B cell (primary cell): ENCODE measurements at regions not wholly inside any gene's neighbourhood (a gene's known extent, or its start where the extent isn't known, plus 50 kb on each side); places are given as distances from the start of the nearest gene placed in this dataset.

Experiments
- ATAC-seq: fragments of 200-7000 bp; cut with Tn5 transposase; one replicate; pipeline ENCODE4 v1.10.0; 2021; ENCODE audit warnings: low read depth, mild to moderate bottlenecking, moderate number of reproducible peaks, moderate library complexity
- CTCF ChIA-PET: fragments of 350-600 bp; sonication (Branson Sonifier 250); formaldehyde crosslinking; loops from one replicate; lab custom pipeline; 2021; ENCODE audit warnings: antibody characterized with exemption, inconsistent platforms; lab: Charles Lee
- POLR2A ChIA-PET: fragments of 350-600 bp; sonication (Branson Sonifier 250); formaldehyde crosslinking; loops from one replicate; lab custom pipeline; 2021; ENCODE audit warnings: antibody characterized with exemption; lab: Charles Lee
- DNase-seq: peaks from one replicate; pipeline ENCODE4 v3.0.0; 2013
- H2AFZ ChIP-seq: 2 replicates; pipeline ENCODE4 v1.6.1; 2012; ENCODE audit warnings: mild to moderate bottlenecking, low read depth, low read length; ENCODE audit not compliant: insufficient read depth, poor library complexity, severe bottlenecking
- H3K27ac ChIP-seq, 2 donors: 1 replicate in 1 of 2; 2 replicates in 1 of 2; pipeline ENCODE4 v1.5.1; 2012 to 2013; ENCODE audit warnings: low read length in 2 of 2, mild to moderate bottlenecking in 2 of 2, moderate library complexity in 1 of 2
- H3K27me3 ChIP-seq, 4 experiments: fragments of 200-600 bp in 1 of 4; sonication (generic) in 1 of 4; replicated peaks in 1 of 4; 1 replicate in 2 of 4; 2 replicates in 2 of 4; pipeline versions ENCODE4 v1.6.1 to v1.7.0; 2013 to 2016; ENCODE audit warnings: low read length in 3 of 4, mild to moderate bottlenecking in 2 of 4, mixed read lengths in 1 of 4, moderate library complexity in 1 of 4; ENCODE audit not compliant: insufficient read depth in 4 of 4, control insufficient read depth in 3 of 4; ENCODE audit errors: control extremely low read depth in 1 of 4
- H3K36me3 ChIP-seq, 2 experiments: replicated peaks in 1 of 2; 1 replicate in 1 of 2; 2 replicates in 1 of 2; pipeline versions ENCODE4 v1.6.1 to v1.7.1; 2013; ENCODE audit warnings: low read length in 1 of 2; ENCODE audit not compliant: insufficient read depth in 2 of 2, control insufficient read depth in 1 of 2; ENCODE audit errors: control extremely low read depth in 1 of 2, extremely low read depth in 1 of 2
- H3K4me1 ChIP-seq, 2 donors: fragments of 200-600 bp in 1 of 2; sonication (generic) in 1 of 2; 1 replicate in 1 of 2; 2 replicates in 1 of 2; pipeline versions ENCODE4 v1.5.1 to v1.6.1; 2013 to 2017; ENCODE audit warnings: low read length in 2 of 2; ENCODE audit not compliant: control insufficient read depth in 2 of 2, insufficient read depth in 2 of 2
- H3K4me2 ChIP-seq: replicated peaks from 2 replicates; pipeline ENCODE3; 2012; ENCODE audit warnings: mild to moderate bottlenecking, low read depth, low read length; ENCODE audit not compliant: poor library complexity, severe bottlenecking
- H3K4me3 ChIP-seq, 5 experiments: fragments of 200-600 bp in 1 of 5; sonication (generic) in 1 of 5; 1 replicate in 3 of 5; 2 replicates in 2 of 5; pipeline versions ENCODE4 v1.5.1 to v1.7.0; 2011 to 2016; ENCODE audit warnings: low read length in 4 of 5, mild to moderate bottlenecking in 4 of 5, low read depth in 2 of 5, control low read depth in 1 of 5, moderate library complexity in 1 of 5; ENCODE audit not compliant: insufficient read depth in 1 of 5; ENCODE audit errors: control extremely low read depth in 1 of 5, extremely low read depth in 1 of 5
- H3K79me2 ChIP-seq: fragments of 200-600 bp; sonication (generic); one replicate; pipeline ENCODE4 v1.6.0; 2016; ENCODE audit warnings: low read length; ENCODE audit not compliant: control insufficient read depth, insufficient read depth
- H3K9ac ChIP-seq: fragments of 200-600 bp; sonication (generic); 2 replicates; pipeline ENCODE4 v1.6.1; 2017; ENCODE audit warnings: mild to moderate bottlenecking, low read length, moderate library complexity
- H3K9me3 ChIP-seq, 3 donors: one replicate each; pipeline versions ENCODE4 v1.6.1 to v1.7.1; 2013; ENCODE audit warnings: low read length in 2 of 3; ENCODE audit not compliant: control insufficient read depth in 2 of 3, insufficient read depth in 1 of 3; ENCODE audit errors: control extremely low read depth in 1 of 3
- H4K20me1 ChIP-seq: 2 replicates; pipeline ENCODE4 v1.6.0; 2012; ENCODE audit warnings: mild to moderate bottlenecking, low read length; ENCODE audit not compliant: insufficient read depth, control insufficient read depth, poor library complexity, severe bottlenecking
- H3K27ac Mint-ChIP-seq: one replicate; pipeline ENCODE4 v1.8.0; 2021; ENCODE audit warnings: mixed read lengths
- H3K27me3 Mint-ChIP-seq: one replicate; pipeline ENCODE4 v1.8.0; 2021; ENCODE audit warnings: mixed read lengths
- H3K4me1 Mint-ChIP-seq: one replicate; pipeline ENCODE4 v1.8.0; 2021; ENCODE audit warnings: mixed read lengths
- H3K4me3 Mint-ChIP-seq: one replicate; pipeline ENCODE4 v1.8.0; 2021; ENCODE audit warnings: mixed read lengths
- H3K9me3 Mint-ChIP-seq: one replicate; pipeline ENCODE4 v1.8.0; 2022; ENCODE audit warnings: mixed read lengths; ENCODE audit not compliant: insufficient read depth
- CTCF ChIP-seq: fragments of 200-600 bp; IDR thresholded peaks from one replicate; pipeline ENCODE4 v1.8.0; 2022; ENCODE audit warnings: antibody characterized with exemption, mild to moderate bottlenecking
- EZH2 ChIP-seq: IDR thresholded peaks from 2 replicates; pipeline ENCODE4 v1.6.1; 2012; ENCODE audit warnings: borderline replicate concordance, low read depth, mild to moderate bottlenecking, moderate library complexity, low read length; ENCODE audit not compliant: insufficient read depth, poor library complexity, severe bottlenecking
- WGBS: methylation state at CpG from one replicate; pipeline ENCODE4 v1.1.5; 2013; ENCODE audit warnings: missing lambda C conversion rate; ENCODE audit not compliant: insufficient coverage; 5-methylcytosine and 5-hydroxymethylcytosine counted together
- intact Hi-C: fragments of 100-400 bp; cut with micrococcal nuclease; formaldehyde crosslinking; loops from one replicate; pipeline ENCODE4 v1.10.0; 2022

GRCh38 chr6:79150733-79151132 is 72.7 kb upstream of the PHIP start:
- H3K27ac ChIP-seq, result no peak overlapping the region
- WGBS, result no CpG with 5 or more reads among the region's 2 CpGs
- POLR2A ChIA-PET, result no interaction called here
- H3K4me3 Mint-ChIP-seq, result no peak overlapping the region
- H3K9ac ChIP-seq, result no peak overlapping the region
- H3K27ac Mint-ChIP-seq, result no peak overlapping the region
- H3K79me2 ChIP-seq, result no peaks in the 10 kb centered on the region
- H3K4me1 ChIP-seq, result no peaks in the 10 kb centered on the region
- intact Hi-C loops, result no loop called here
- H2AFZ ChIP-seq, result no peak overlapping the region
- no peak overlapping the region for H3K4me3 ChIP-seq
- no peaks in the 10 kb centered on the region for H3K27me3 Mint-ChIP-seq
- TF ChIP-seq EZH2 (no peak), CTCF (no peak)
- no peaks in the 10 kb centered on the region for H3K27me3 ChIP-seq
- H4K20me1 ChIP-seq, result no peaks in the 10 kb centered on the region
- no peaks in the 10 kb centered on the region for H3K36me3 ChIP-seq
- H3K9me3 ChIP-seq, result no peaks in the 10 kb centered on the region
- no peak for DNase-seq
- no peaks in the 10 kb centered on the region for H3K9me3 Mint-ChIP-seq
- no peak for ATAC-seq
- CTCF ChIA-PET, result no interaction called here
- no peaks in the 10 kb centered on the region for H3K4me1 Mint-ChIP-seq
- H3K4me2 ChIP-seq, result no peak overlapping the region

GRCh38 chr6:79149884-79150283 is 71.8 kb upstream of the PHIP start:
- DNase-seq, result no peak
- Histone ChIP-seq H3K79me2 (no peaks in the 10 kb centered on the region), H3K4me3 (no peak overlapping the region), H4K20me1 (no peaks in the 10 kb centered on the region), H3K36me3 (no peaks in the 10 kb centered on the region), H2AFZ (no peak overlapping the region), H3K4me2 (no peak overlapping the region), H3K27ac (no peak overlapping the region), H3K27me3 (no peaks in the 10 kb centered on the region), H3K9ac (no peak overlapping the region), H3K4me1 (no peaks in the 10 kb centered on the region), H3K9me3 (no peaks in the 10 kb centered on the region)
- WGBS, result 93% methylated on average over 2 of the region's 2 CpGs
- POLR2A ChIA-PET, result no interaction called here
- Mint-ChIP-seq H3K9me3 (no peaks in the 10 kb centered on the region), H3K4me1 (no peaks in the 10 kb centered on the region), H3K4me3 (no peak overlapping the region), H3K27me3 (no peaks in the 10 kb centered on the region), H3K27ac (no peak overlapping the region)
- ATAC-seq, result no peak
- CTCF ChIA-PET, result no interaction called here
- TF ChIP-seq CTCF, result no peak
- no peak for TF ChIP-seq EZH2
- intact Hi-C loops, result no loop called here
